HepG2 (cell line): ENCODE measurements at regions not wholly inside any gene's neighbourhood (a gene's known extent, or its start where the extent isn't known, plus 50 kb on each side); places are given as distances from the start of the nearest gene placed in this dataset.
A peak's percentile ranks its signal among the peaks of the same experiment; 100 is the strongest.

Experiments
- ATAC-seq: fragments of 200-7000 bp; cut with Tn5 transposase; 3 replicates; pipeline ENCODE4 v1.9.1; 2020; ENCODE audit warnings: mild to moderate bottlenecking, moderate library complexity
- BruUV-seq: library from RNA; stranded (reverse); fragments of 400-500 nt; replicated peaks from 2 replicates; lab custom pipeline; 2021; lab: Mats Ljungman, UMichigan
- CTCF ChIA-PET: fragments of 300-600 bp; formaldehyde crosslinking; extraction: SDS; loops from one replicate; lab custom pipeline; 2021; ENCODE audit warnings: low total read pairs, inconsistent platforms, low intra/inter-chr PET ratio; lab: Yijun Ruan, JAX
- POLR2A ChIA-PET: fragments of 350-600 bp; sonication (Branson Sonifier 250); formaldehyde crosslinking; loops from one replicate; lab custom pipeline; 2020; ENCODE audit warnings: antibody characterized with exemption, inconsistent platforms; lab: Yijun Ruan, JAX
- DNase-seq: peaks from one replicate; pipeline ENCODE4 v3.0.0-alpha.2; 2015; ENCODE audit warnings: low spot score
- FAIRE-seq: peaks from 3 replicates; lab custom pipeline; 2011; peaks lifted over from hg19 to GRCh38; lab: Jason Lieb, UNC
- H2AFZ ChIP-seq: one replicate; pipeline ENCODE4 v1.6.1; 2011; ENCODE audit warnings: low read length, inconsistent platforms
- H3K27ac ChIP-seq: fragments of 300-600 bp; 3 replicates; pipeline ENCODE4 v1.8.0; 2011; ENCODE audit warnings: mixed run types, mild to moderate bottlenecking, mixed read lengths, low read length, inconsistent platforms; ENCODE audit not compliant: insufficient read depth; ENCODE audit errors: extremely low read length
- H3K27me3 ChIP-seq, 2 experiments: fragments of 200-600 bp in 1 of 2; 2 replicates in 1 of 2; 3 replicates in 1 of 2; pipeline versions ENCODE4 v1.6.0 to v1.8.0; 2011; ENCODE audit warnings: low read length in 2 of 2, mild to moderate bottlenecking in 2 of 2, moderate library complexity in 2 of 2, inconsistent platforms in 1 of 2; ENCODE audit not compliant: insufficient read depth in 2 of 2, control insufficient read depth in 1 of 2
- H3K36me3 ChIP-seq, 2 experiments: fragments of 200-600 bp in 1 of 2; replicated peaks in 1 of 2; 2 replicates in 1 of 2; 3 replicates in 1 of 2; pipeline versions ENCODE4 v1.5.1 to v1.8.0; 2011; ENCODE audit warnings: low read length in 2 of 2, inconsistent platforms in 1 of 2; ENCODE audit not compliant: insufficient read depth in 2 of 2, control insufficient read depth in 1 of 2
- H3K4me1 ChIP-seq: 2 replicates; pipeline ENCODE4 v1.5.1; 2012; ENCODE audit warnings: low read length, inconsistent platforms; ENCODE audit not compliant: insufficient read depth
- H3K4me2 ChIP-seq: 2 replicates; pipeline ENCODE4 v1.6.0; 2011; ENCODE audit warnings: low read depth, low read length, inconsistent platforms
- H3K4me3 ChIP-seq, 3 experiments: fragments of 200-600 bp in 1 of 3; sonication (generic), shearing (Covaris generic) in 1 of 3; replicated peaks in 1 of 3; 2 replicates each; pipeline ENCODE4 v1.5.1; 2011 to 2016; ENCODE audit warnings: low read length in 3 of 3, inconsistent platforms in 2 of 3, low read depth in 2 of 3, mild to moderate bottlenecking in 2 of 3, control low read depth in 1 of 3, mixed read lengths in 1 of 3; ENCODE audit not compliant: insufficient read depth in 1 of 3
- H3K79me2 ChIP-seq: one replicate; pipeline ENCODE4 v1.6.1; 2011; ENCODE audit warnings: low read length, inconsistent platforms; ENCODE audit not compliant: insufficient read depth
- H3K9ac ChIP-seq: 2 replicates; pipeline ENCODE4 v1.6.0; 2011; ENCODE audit warnings: mild to moderate bottlenecking, low read depth, low read length, inconsistent platforms; ENCODE audit not compliant: insufficient read depth
- H3K9me3 ChIP-seq: 2 replicates; pipeline ENCODE4 v1.5.1; 2012; ENCODE audit warnings: mild to moderate bottlenecking, low read length
- H4K20me1 ChIP-seq: 2 replicates; pipeline ENCODE4 v1.6.0; 2011; ENCODE audit warnings: inconsistent platforms, mild to moderate bottlenecking, low read length, moderate library complexity; ENCODE audit not compliant: insufficient read depth
- ATF7 ChIP-seq, 2 experiments: fragments of 450-650 bp in 1 of 2; sonication (generic) in 1 of 2; formaldehyde crosslinking in 1 of 2; IDR thresholded peaks; 2 replicates each; pipeline versions ENCODE4 v1.4.0 to v1.6.1; 2016 to 2020; ENCODE audit warnings: antibody characterized with exemption in 1 of 2, mild to moderate bottlenecking in 1 of 2, missing genetic modification reagents in 1 of 2
- CREB1 ChIP-seq, 2 experiments: fragments of 450-650 bp in 1 of 2; IDR thresholded peaks; 2 replicates each; pipeline ENCODE4 v1.6.1; 2016 to 2017; ENCODE audit warnings: control low read depth in 1 of 2, mild to moderate bottlenecking in 1 of 2, missing compliant biosample characterization in 1 of 2, missing genetic modification characterization in 1 of 2
- POGZ ChIP-seq: sonication (generic); formaldehyde crosslinking; IDR thresholded peaks from 2 replicates; pipeline ENCODE4 v1.4.0; 2020; ENCODE audit warnings: mild to moderate bottlenecking, missing genetic modification reagents
- POLR2A ChIP-seq, 2 experiments: IDR thresholded peaks; 2 replicates each; pipeline ENCODE4 v1.6.1; 2011; ENCODE audit warnings: low read depth in 2 of 2, low read length in 2 of 2, mild to moderate bottlenecking in 1 of 2, moderate library complexity in 1 of 2; ENCODE audit not compliant: insufficient read depth in 1 of 2
- SIN3A ChIP-seq: IDR thresholded peaks from 2 replicates; pipeline ENCODE4 v1.6.1; 2011; ENCODE audit warnings: low read depth, mild to moderate bottlenecking, control low read depth, low read length, borderline replicate concordance
- UBTF ChIP-seq: sonication (generic); formaldehyde crosslinking; IDR thresholded peaks from 2 replicates; pipeline ENCODE4 v1.4.0; 2020; ENCODE audit warnings: mild to moderate bottlenecking, missing genetic modification reagents
- WGBS: methylation state at CpG from one replicate; pipeline ENCODE4 v1.1.6; 2017; ENCODE audit warnings: low lambda C conversion rate; 5-methylcytosine and 5-hydroxymethylcytosine counted together
- in situ Hi-C: cut with HindIII; loops from 2 replicates; pipeline ENCODE4 v1.10.0; 2017; ENCODE audit warnings: low pct_unique_long_range_greater_than_20kb; ENCODE audit not compliant: extremely low pct_ligation_motif_present
- intact Hi-C: fragments of 100-400 bp; cut with micrococcal nuclease; formaldehyde crosslinking; loops from one replicate; pipeline ENCODE4 v1.10.0; 2022; ENCODE audit not compliant: unreplicated experiment
- TF ChIP-seq, protein P1 (sequence below): IDR thresholded peaks from 2 replicates; pipeline ENCODE4 v1.6.1; 2012; ENCODE audit warnings: inconsistent platforms

- TF ChIP-seq UBTF (CRISPR knock-in tag), result no peak
- no peak for TF ChIP-seq SIN3A
- TF ChIP-seq POGZ, result no peak
Measured at GRCh38 chr2:59662127-59662861, 891.2 kb downstream of the BCL11A start (continued).

- Histone ChIP-seq H3K79me2 (no peaks in the 10 kb centered on the region), H3K4me3 (no peak overlapping the region), H4K20me1 (no peaks in the 10 kb centered on the region), H3K36me3 (no peaks in the 10 kb centered on the region), H3K4me2 (no peak overlapping the region), H3K27ac (no peak overlapping the region), H3K9ac (no peak overlapping the region), H3K27me3 (no peaks in the 10 kb centered on the region)
- WGBS, result 17% methylated on average over 4 of the region's 4 CpGs
- FAIRE-seq (no peak), ATAC-seq (no peak), DNase-seq (no peak)
- ChIA-PET CTCF (no interaction called here), POLR2A (no interaction called here)
- no TSS peak for BruUV-seq
- TF ChIP-seq, protein P1, sequence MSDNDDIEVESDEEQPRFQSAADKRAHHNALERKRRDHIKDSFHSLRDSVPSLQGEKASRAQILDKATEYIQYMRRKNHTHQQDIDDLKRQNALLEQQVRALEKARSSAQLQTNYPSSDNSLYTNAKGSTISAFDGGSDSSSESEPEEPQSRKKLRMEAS, result no peak
- peak; percentile 77 for TF ChIP-seq ATF7 (IDR thresholded peaks at IDR 0.05)
- TF ChIP-seq ATF7 (CRISPR knock-in tag; IDR thresholded peaks at IDR 0.05), result no peak
- peak; percentile 56 for TF ChIP-seq CREB1 (IDR thresholded peaks at IDR 0.05)
- TF ChIP-seq CREB1 (CRISPR knock-in tag; IDR thresholded peaks at IDR 0.05), result no peak
- no peak for TF ChIP-seq POLR2A (IDR thresholded peaks at IDR 0.05; ENCODE audit: insufficient read depth in 1 of 2, low read depth in 2 of 2, low read length in 2 of 2)
- TF ChIP-seq, all 625 proteins: peak for 2
- Histone ChIP-seq H3K9me3 (no peaks in the 10 kb centered on the region), H3K4me1 (no peaks in the 10 kb centered on the region), H2AFZ (no peak overlapping the region)
- intact Hi-C loops, result no loop called here
- in situ Hi-C loops, result no loop called here
Measured at GRCh38 chr2:59660262-59660661, 893.2 kb downstream of the BCL11A start.
